ENCODE measurements at regions not wholly inside any gene's neighbourhood (a gene's known extent, or its start where the extent isn't known, plus 50 kb on each side); places are given as distances from the start of the nearest gene placed in this dataset.

GRCh38 chr11:16448123-16448717 lies 91.9 kb upstream of the SOX6 start:
- DNase-seq (ENCODE audit: low read depth in 4 of 4, low spot score in 2 of 4): no peak

- DNase-seq (ENCODE audit: low read depth in 4 of 4, low spot score in 2 of 4): no peak
These were observed 85.1 kb upstream of the SOX6 start for GRCh38 chr11:16441461-16441860.

GRCh38 chr11:16440136-16440535 lies 83.8 kb upstream of the SOX6 start:
- no peak for DNase-seq (ENCODE audit: low read depth in 4 of 4, low spot score in 2 of 4)

GRCh38 chr11:16434036-16434435 lies 77.7 kb upstream of the SOX6 start:
- DNase-seq (ENCODE audit: low read depth in 4 of 4, low spot score in 2 of 4): no peak

- DNase-seq (ENCODE audit: low read depth in 4 of 4, low spot score in 2 of 4): no peak
These were observed 74.3 kb upstream of the SOX6 start for GRCh38 chr11:16430674-16431073.

GRCh38 chr11:16421826-16422225 lies 65.5 kb upstream of the SOX6 start:
- no peak for DNase-seq (ENCODE audit: low read depth in 4 of 4, low spot score in 2 of 4)

- no peak for DNase-seq (ENCODE audit: low read depth in 4 of 4, low spot score in 2 of 4)
These were observed 62.2 kb upstream of the SOX6 start for GRCh38 chr11:16418428-16419097.

DNA sequence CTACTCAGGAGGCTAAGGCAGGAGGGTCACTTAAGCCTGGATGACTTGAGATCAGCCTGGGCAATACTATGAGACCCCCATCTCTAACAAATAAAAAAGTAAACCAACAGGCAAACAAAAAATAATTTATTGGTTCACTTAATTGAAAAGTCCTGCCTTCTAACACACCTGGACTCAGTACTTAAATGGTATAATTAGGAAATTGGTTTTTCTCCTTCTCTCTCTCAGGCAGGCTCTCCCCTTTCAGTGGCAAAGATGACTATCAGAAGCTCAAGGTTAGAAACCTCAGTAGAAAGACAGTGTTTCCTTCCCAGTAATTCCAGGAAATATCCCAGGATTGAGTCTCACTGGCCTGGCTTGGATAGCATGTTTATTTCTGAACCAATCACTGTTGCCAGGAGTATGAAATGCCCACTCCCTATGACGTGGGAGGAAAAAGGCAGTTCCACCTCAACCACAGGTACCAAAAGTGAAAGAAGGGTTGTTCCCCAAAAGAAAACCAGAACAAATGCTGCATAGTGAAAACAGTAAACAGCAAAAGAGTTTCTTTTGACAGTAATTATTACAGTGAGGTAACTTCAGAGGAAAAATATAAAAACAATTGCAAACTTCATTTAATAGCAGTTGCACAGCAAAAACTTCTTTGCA lies 56.3 kb upstream of the SOX6 start:
- no peak for DNase-seq (ENCODE audit: low read depth in 4 of 4, low spot score in 2 of 4)

GRCh38 chr11:16410479-16410878 lies 54.1 kb upstream of the SOX6 start:
- DNase-seq (ENCODE audit: low read depth in 4 of 4, low spot score in 2 of 4): no peak

GRCh38 chr11:16408619-16409018 lies 52.3 kb upstream of the SOX6 start:
- DNase-seq (ENCODE audit: low read depth in 4 of 4, low spot score in 2 of 4): no peak

- DNase-seq (ENCODE audit: low read depth in 4 of 4, low spot score in 2 of 4): no peak
These were observed 49.9 kb upstream of the SOX6 start for GRCh38 chr11:16406226-16406625.
